MCF 10A (cell line): ENCODE measurements at regions not wholly inside any gene's neighbourhood (a gene's known extent, or its start where the extent isn't known, plus 50 kb on each side); places are given as distances from the start of the nearest gene placed in this dataset.

Source experiments
- BruUV-seq: library from RNA; stranded (reverse); fragments of 400-500 nt; replicated peaks from 2 replicates; lab custom pipeline; 2021; lab: Mats Ljungman, UMichigan
- CTCF ChIA-PET: fragments of 300-600 bp; sonication (Branson Sonifier 250); formaldehyde crosslinking; extraction: SDS; loops from one replicate; lab custom pipeline; 2021; ENCODE audit warnings: antibody characterized with exemption, inconsistent platforms; lab: Yijun Ruan, JAX
- POLR2A ChIA-PET: fragments of 300-600, 350-650 bp; sonication (Branson Sonifier 250); formaldehyde crosslinking; extraction: SDS; loops from one replicate; lab custom pipeline; 2020; ENCODE audit warnings: antibody characterized with exemption, inconsistent platforms; lab: Yijun Ruan, JAX
- DNase-seq: peaks from one replicate; pipeline ENCODE4 v3.0.0-alpha.2; 2018; ENCODE audit not compliant: unreplicated experiment
- H3K27ac Mint-ChIP-seq: one replicate; pipeline ENCODE4 v1.8.0; 2022; ENCODE audit warnings: mild to moderate bottlenecking, low read depth, mixed read lengths; ENCODE audit not compliant: unreplicated experiment
- H3K27me3 Mint-ChIP-seq: one replicate; pipeline ENCODE4 v1.8.0; 2022; ENCODE audit warnings: mixed read lengths; ENCODE audit not compliant: insufficient read depth, unreplicated experiment
- H3K36me3 Mint-ChIP-seq: one replicate; pipeline ENCODE4 v1.8.0; 2022; ENCODE audit warnings: mild to moderate bottlenecking, moderate library complexity, mixed read lengths; ENCODE audit not compliant: insufficient read depth, unreplicated experiment
- H3K4me1 Mint-ChIP-seq: one replicate; pipeline ENCODE4 v1.8.0; 2022; ENCODE audit warnings: mixed read lengths; ENCODE audit not compliant: insufficient read depth, unreplicated experiment
- H3K4me3 Mint-ChIP-seq: one replicate; pipeline ENCODE4 v1.8.0; 2022; ENCODE audit warnings: mild to moderate bottlenecking, moderate library complexity, mixed read lengths; ENCODE audit not compliant: unreplicated experiment
- H3K9me3 Mint-ChIP-seq: one replicate; pipeline ENCODE4 v1.8.0; 2022; ENCODE audit warnings: mixed read lengths; ENCODE audit not compliant: unreplicated experiment
- intact Hi-C: fragments of 100-400 bp; cut with micrococcal nuclease; formaldehyde crosslinking; loops from 2 replicates; pipeline ENCODE4 v1.14.1; 2022
- TF ChIP-seq, protein P1 (sequence below): fragments of 200-600 bp; IDR thresholded peaks from one replicate; pipeline ENCODE4 v1.8.0; 2022; ENCODE audit warnings: antibody characterized with exemption, mild to moderate bottlenecking; ENCODE audit not compliant: unreplicated experiment

DNA sequence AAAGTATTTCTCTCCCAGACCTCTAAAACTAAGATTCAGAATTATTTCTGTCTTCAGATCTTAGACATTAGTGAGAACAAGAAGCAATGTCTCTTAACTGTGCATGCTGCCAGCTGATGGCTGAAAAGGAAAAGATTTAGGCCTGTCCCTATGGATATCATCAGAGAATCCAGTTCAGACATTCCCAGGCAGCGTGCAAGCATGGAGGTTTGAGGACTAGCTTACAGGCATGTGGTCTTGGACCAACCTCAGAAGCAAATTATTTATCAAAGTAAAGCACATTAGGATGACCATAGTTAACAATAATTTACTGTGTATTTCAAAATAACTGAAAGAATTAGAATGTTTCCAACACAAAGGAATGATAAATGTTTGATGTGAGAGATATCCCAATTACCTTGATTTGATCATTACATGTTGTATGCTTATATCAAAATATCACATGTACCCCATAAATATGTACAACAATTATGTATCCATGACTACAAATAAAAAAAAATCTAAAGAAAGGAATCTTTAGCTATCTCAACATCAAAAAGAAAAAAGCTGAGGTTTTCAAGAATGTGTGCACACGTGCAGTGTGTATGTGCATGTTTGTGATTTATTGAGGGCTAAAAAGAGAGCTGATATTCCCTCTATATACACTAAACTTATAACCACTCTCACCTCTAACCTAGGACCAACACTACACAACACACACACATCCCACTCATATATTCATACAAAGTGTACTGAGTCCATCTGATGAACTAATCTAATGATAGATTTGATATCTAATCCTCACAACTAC is 108.9 kb upstream of the THBS1 start:
- ChIA-PET CTCF (interaction anchor here (0.5 kb wide), 2 partner anchors 110 to 1139 kb away, joined by 3 to 4 read pairs; no protein-coding TSS in a partner anchor), POLR2A (no interaction called here)
- intact Hi-C loops, result no loop called here

DNA sequence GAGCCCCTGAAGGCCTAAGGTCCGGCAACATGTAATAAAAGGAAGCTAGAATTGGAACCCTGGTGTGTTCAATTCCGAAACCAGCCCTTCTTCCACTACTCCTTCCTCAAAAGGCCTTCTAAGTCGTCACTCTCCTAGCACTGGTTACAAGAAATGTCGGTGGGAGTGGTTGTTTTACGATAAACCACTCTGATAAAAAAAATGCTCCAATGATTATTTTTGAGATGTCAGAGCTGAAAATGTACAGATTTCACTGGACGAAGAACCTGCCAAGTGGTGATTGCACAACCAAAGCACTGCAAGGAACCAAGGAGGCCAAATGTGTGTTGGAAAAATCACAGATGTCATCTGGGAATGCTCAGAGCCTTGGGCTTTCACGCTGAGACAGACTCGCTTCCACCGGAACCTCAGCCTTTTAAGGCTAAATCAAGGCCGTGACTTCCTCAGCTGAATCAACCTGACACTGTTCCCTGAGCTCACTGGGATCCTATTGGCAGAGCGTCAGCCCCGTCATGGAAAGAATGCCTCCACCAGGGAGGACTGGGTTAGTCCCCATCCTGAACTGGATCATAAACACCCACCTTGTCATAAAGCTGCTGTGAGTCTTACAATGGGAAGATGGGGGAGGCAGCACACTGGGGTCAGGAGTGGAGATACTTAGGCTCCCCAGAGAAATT is 108.1 kb upstream of the THBS1 start:
- CTCF ChIA-PET, result no interaction called here
- no peak for DNase-seq
- TF ChIP-seq, protein P1, sequence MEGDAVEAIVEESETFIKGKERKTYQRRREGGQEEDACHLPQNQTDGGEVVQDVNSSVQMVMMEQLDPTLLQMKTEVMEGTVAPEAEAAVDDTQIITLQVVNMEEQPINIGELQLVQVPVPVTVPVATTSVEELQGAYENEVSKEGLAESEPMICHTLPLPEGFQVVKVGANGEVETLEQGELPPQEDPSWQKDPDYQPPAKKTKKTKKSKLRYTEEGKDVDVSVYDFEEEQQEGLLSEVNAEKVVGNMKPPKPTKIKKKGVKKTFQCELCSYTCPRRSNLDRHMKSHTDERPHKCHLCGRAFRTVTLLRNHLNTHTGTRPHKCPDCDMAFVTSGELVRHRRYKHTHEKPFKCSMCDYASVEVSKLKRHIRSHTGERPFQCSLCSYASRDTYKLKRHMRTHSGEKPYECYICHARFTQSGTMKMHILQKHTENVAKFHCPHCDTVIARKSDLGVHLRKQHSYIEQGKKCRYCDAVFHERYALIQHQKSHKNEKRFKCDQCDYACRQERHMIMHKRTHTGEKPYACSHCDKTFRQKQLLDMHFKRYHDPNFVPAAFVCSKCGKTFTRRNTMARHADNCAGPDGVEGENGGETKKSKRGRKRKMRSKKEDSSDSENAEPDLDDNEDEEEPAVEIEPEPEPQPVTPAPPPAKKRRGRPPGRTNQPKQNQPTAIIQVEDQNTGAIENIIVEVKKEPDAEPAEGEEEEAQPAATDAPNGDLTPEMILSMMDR, result no peak
- POLR2A ChIA-PET, result no interaction called here
- Mint-ChIP-seq H3K27me3 (no peaks in the 10 kb centered on the region), H3K27ac (no peak overlapping the region), H3K4me3 (no peak overlapping the region), H3K9me3 (no peaks in the 10 kb centered on the region), H3K36me3 (no peaks in the 10 kb centered on the region), H3K4me1 (no peaks in the 10 kb centered on the region)
- BruUV-seq, result no TSS peak
- intact Hi-C loops, result no loop called here

More for the DNA sequence above, 108.9 kb upstream of the THBS1 start:
- DNase-seq, result no peak
- no peaks in the 10 kb centered on the region for H3K36me3 Mint-ChIP-seq
- H3K27me3 Mint-ChIP-seq, result no peaks in the 10 kb centered on the region
- BruUV-seq, result no TSS peak
- H3K4me3 Mint-ChIP-seq, result no peak overlapping the region
- TF ChIP-seq, protein P1, result no peak
- no peaks in the 10 kb centered on the region for H3K9me3 Mint-ChIP-seq
- H3K27ac Mint-ChIP-seq, result no peak overlapping the region
- no peaks in the 10 kb centered on the region for H3K4me1 Mint-ChIP-seq

DNA sequence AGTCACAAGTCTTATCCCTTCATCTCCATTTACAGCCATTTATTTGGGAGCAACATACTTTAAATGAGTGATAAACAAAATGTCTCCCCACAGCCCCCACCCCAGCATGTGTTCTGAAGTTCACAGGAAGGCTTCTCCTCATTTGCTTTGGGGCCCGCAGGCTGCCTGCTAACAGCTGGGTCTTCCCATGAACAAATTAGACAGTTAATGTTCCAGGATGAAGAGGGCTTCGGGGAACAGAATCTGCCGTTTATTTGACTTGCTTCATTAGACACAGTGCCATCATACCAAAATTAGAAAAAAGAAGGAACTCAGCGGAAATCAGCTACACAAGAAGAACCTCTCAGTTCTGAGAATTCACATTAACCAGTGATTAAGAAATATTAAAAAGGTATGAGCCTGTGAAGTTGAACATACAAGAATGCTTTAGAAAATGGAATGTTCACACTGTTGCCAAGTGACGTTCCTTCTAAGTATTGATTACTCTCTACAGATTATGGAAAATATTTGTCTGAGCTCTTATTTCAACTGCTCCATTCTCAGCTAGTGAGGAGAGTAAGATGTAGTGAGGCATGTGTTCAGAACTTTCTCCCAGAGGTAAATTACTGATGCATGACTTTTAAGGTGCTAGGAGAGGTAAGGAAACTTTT is 107.5 kb upstream of the THBS1 start:
- Mint-ChIP-seq H3K36me3 (no peaks in the 10 kb centered on the region), H3K9me3 (no peaks in the 10 kb centered on the region), H3K27ac (no peak overlapping the region), H3K4me3 (no peak overlapping the region), H3K4me1 (no peaks in the 10 kb centered on the region), H3K27me3 (no peaks in the 10 kb centered on the region)
- BruUV-seq, result no TSS peak
- CTCF ChIA-PET, result interaction anchor here (0.7 kb wide), 1 partner anchor 259 kb away, joined by 3 read pairs; no protein-coding TSS in a partner anchor
- TF ChIP-seq, protein P1, result no peak
- intact Hi-C loops, result no loop called here
- no peak for DNase-seq
- POLR2A ChIA-PET, result no interaction called here

DNA sequence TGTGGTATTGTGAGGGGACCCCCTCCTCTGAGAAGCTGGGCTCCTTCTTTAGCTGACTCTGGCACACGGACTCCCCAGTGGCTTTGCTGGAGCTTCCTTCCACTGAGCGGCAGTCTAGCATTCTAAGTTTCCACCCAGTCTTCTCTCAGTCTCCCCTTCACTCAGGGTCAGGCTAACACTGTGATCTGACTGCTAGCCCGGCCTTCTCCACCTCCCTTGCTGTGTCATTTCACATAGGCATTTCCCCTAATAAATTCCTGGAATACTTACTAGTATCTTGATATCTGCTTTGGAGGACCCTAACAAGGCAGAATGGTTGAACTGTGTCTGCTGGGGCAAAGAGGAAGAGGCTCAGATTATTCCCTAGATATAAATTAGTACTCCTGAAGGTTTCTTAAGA is 106.2 kb upstream of the THBS1 start:
- no peaks in the 10 kb centered on the region for H3K9me3 Mint-ChIP-seq
- H3K4me3 Mint-ChIP-seq, result no peak overlapping the region
- no peaks in the 10 kb centered on the region for H3K36me3 Mint-ChIP-seq
- TF ChIP-seq, protein P1, result no peak
- intact Hi-C loops, result no loop called here
- BruUV-seq, result no TSS peak
- no peaks in the 10 kb centered on the region for H3K4me1 Mint-ChIP-seq
- no peaks in the 10 kb centered on the region for H3K27me3 Mint-ChIP-seq
- H3K27ac Mint-ChIP-seq, result no peak overlapping the region
- no peak for DNase-seq
- ChIA-PET CTCF (no interaction called here), POLR2A (no interaction called here)
